Endothelial cell of umbilical vein (primary cell): ENCODE measurements at regions not wholly inside any gene's neighbourhood (a gene's known extent, or its start where the extent isn't known, plus 50 kb on each side); places are given as distances from the start of the nearest gene placed in this dataset.

Source experiments
- BruUV-seq: library from RNA; stranded (reverse); fragments of 400-500 nt; replicated peaks from 2 replicates; lab custom pipeline; 2021; lab: Mats Ljungman, UMichigan
- CTCF ChIA-PET: fragments of 300-600, 350-600 bp; sonication (Branson Sonifier 250); formaldehyde crosslinking; loops from one replicate; lab custom pipeline; 2021; ENCODE audit warnings: antibody characterized with exemption, inconsistent platforms; lab: Charles Lee
- POLR2A ChIA-PET: fragments of 300-600, 350-600 bp; sonication (Branson Sonifier 250); formaldehyde crosslinking; loops from one replicate; lab custom pipeline; 2021; ENCODE audit warnings: antibody characterized with exemption, inconsistent platforms; lab: Charles Lee
- DNase-seq: peaks from one replicate; pipeline ENCODE4 v3.0.0-alpha.2; 2011; ENCODE audit warnings: low read depth, low spot score
- FAIRE-seq: peaks from 2 replicates; lab custom pipeline; 2011; peaks lifted over from hg19 to GRCh38; lab: Jason Lieb, UNC
- H2AFZ ChIP-seq: 2 replicates; pipeline ENCODE4 v1.6.0; 2012; ENCODE audit warnings: low read depth, low read length, control low read depth, inconsistent platforms
- H3K27ac ChIP-seq: 2 replicates; pipeline ENCODE4 v1.5.1; 2011; ENCODE audit warnings: low read depth, mild to moderate bottlenecking, control low read depth, low read length, moderate library complexity; ENCODE audit not compliant: insufficient read depth
- H3K27me3 ChIP-seq, 2 experiments: 2 replicates each; pipeline versions ENCODE4 v1.6.0 to v1.6.1; 2011; ENCODE audit warnings: low read length in 2 of 2, mixed read lengths in 1 of 2; ENCODE audit not compliant: control insufficient read depth in 2 of 2, insufficient read depth in 2 of 2
- H3K36me3 ChIP-seq, 2 experiments: 2 replicates in 1 of 2; 3 replicates in 1 of 2; pipeline ENCODE4 v1.5.1; 2011; ENCODE audit warnings: low read length in 2 of 2, mild to moderate bottlenecking in 1 of 2, moderate library complexity in 1 of 2; ENCODE audit not compliant: control insufficient read depth in 2 of 2, insufficient read depth in 2 of 2; ENCODE audit errors: extremely low read depth in 1 of 2
- H3K4me1 ChIP-seq: 3 replicates; pipeline ENCODE4 v1.5.1; 2011; ENCODE audit warnings: mild to moderate bottlenecking, low read length; ENCODE audit not compliant: control insufficient read depth, insufficient read depth; ENCODE audit errors: extremely low read depth
- H3K4me2 ChIP-seq: 2 replicates; pipeline ENCODE4 v1.6.1; 2011; ENCODE audit warnings: low read length, control low read depth, mixed read lengths; ENCODE audit not compliant: insufficient read depth
- H3K4me3 ChIP-seq, 3 experiments: fragments of 200-600 bp in 1 of 3; sonication (generic), shearing (Covaris generic) in 1 of 3; replicated peaks in 1 of 3; 2 replicates each; pipeline ENCODE4 v1.5.1; 2011 to 2016; ENCODE audit warnings: control low read depth in 3 of 3, low read length in 3 of 3, mild to moderate bottlenecking in 2 of 3, inconsistent platforms in 1 of 3, low read depth in 1 of 3, moderate library complexity in 1 of 3; ENCODE audit not compliant: insufficient read depth in 1 of 3
- H3K79me2 ChIP-seq: 2 replicates; pipeline ENCODE4 v1.6.0; 2012; ENCODE audit warnings: low read length, inconsistent platforms; ENCODE audit not compliant: control insufficient read depth, insufficient read depth
- H3K9ac ChIP-seq: replicated peaks from 2 replicates; pipeline ENCODE3; 2011; ENCODE audit warnings: low read length, control low read depth; ENCODE audit not compliant: insufficient read depth; ENCODE audit errors: extremely low read depth
- H3K9me1 ChIP-seq: replicated peaks from 3 replicates; pipeline ENCODE4 v1.6.0; 2011; ENCODE audit warnings: mild to moderate bottlenecking, low read length; ENCODE audit not compliant: control insufficient read depth, insufficient read depth; ENCODE audit errors: extremely low read depth
- H3K9me3 ChIP-seq: replicated peaks from 2 replicates; pipeline ENCODE4 v1.5.1; 2012; ENCODE audit warnings: low read length, inconsistent platforms; ENCODE audit not compliant: control insufficient read depth, insufficient read depth
- H4K20me1 ChIP-seq: replicated peaks from 2 replicates; pipeline ENCODE3; 2011; ENCODE audit warnings: mild to moderate bottlenecking, low read length; ENCODE audit not compliant: control insufficient read depth, insufficient read depth; ENCODE audit errors: extremely low read depth
- CTCF ChIP-seq, 2 donors: IDR thresholded peaks; 1 replicate in 1 of 2; 2 replicates in 1 of 2; pipeline ENCODE4 v1.5.1; 2011; ENCODE audit warnings: low read length in 2 of 2, mild to moderate bottlenecking in 2 of 2, moderate library complexity in 2 of 2, control low read depth in 1 of 2, inconsistent platforms in 1 of 2, low read depth in 1 of 2; ENCODE audit not compliant: insufficient read depth in 1 of 2; ENCODE audit errors: extremely low read depth in 1 of 2
- EZH2 ChIP-seq: IDR thresholded peaks from 2 replicates; pipeline ENCODE4 v1.6.1; 2012; ENCODE audit warnings: borderline replicate concordance, low read depth, mild to moderate bottlenecking, moderate library complexity, low read length, inconsistent platforms; ENCODE audit not compliant: severe bottlenecking
- FOS ChIP-seq: IDR thresholded peaks from 2 replicates; pipeline ENCODE4 v1.6.1; 2011; ENCODE audit warnings: mild to moderate bottlenecking, low read length, moderate library complexity, borderline replicate concordance; ENCODE audit not compliant: insufficient read depth
- GATA2 ChIP-seq: IDR thresholded peaks from 2 replicates; pipeline ENCODE4 v1.7.0; 2011; ENCODE audit warnings: low read depth, mild to moderate bottlenecking, moderate library complexity, mixed read lengths, low read length; ENCODE audit not compliant: insufficient read length, insufficient read depth
- JUN ChIP-seq: IDR thresholded peaks from 2 replicates; pipeline ENCODE4 v1.6.1; 2011; ENCODE audit warnings: borderline replicate concordance, low read depth; ENCODE audit not compliant: insufficient read length, insufficient read depth
- MAX ChIP-seq: IDR thresholded peaks from 2 replicates; pipeline ENCODE4 v1.6.1; 2011; ENCODE audit not compliant: insufficient read depth, insufficient read length
- MYC ChIP-seq: IDR thresholded peaks from one replicate; pipeline ENCODE4 v1.6.1; 2011; ENCODE audit warnings: mild to moderate bottlenecking, low read depth, low read length
- POLR2A ChIP-seq: IDR thresholded peaks from 2 replicates; pipeline ENCODE4 v1.6.1; 2012; ENCODE audit warnings: low read depth, mild to moderate bottlenecking, control low read depth, low read length
- POLR2AphosphoS5 ChIP-seq: IDR thresholded peaks from 2 replicates; pipeline ENCODE4 v1.6.1; 2012; ENCODE audit warnings: low read depth, mild to moderate bottlenecking, control low read depth, low read length, moderate library complexity; ENCODE audit not compliant: insufficient read depth
- dilution Hi-C: fragments of 300-500 bp; cut with MboI; formaldehyde crosslinking; loops from one replicate; pipeline ENCODE4 v1.15.0; 2019; ENCODE audit warnings: low sequenced_read_pairs; ENCODE audit not compliant: extremely low pct_ligation_motif_present
- intact Hi-C: fragments of 100-400 bp; cut with micrococcal nuclease; formaldehyde crosslinking; loops from one replicate; pipeline ENCODE4 v1.10.0; 2022

- Histone ChIP-seq H3K9me1 (no peaks in the 10 kb centered on the region), H3K9ac (no peak overlapping the region), H3K36me3 (no peaks in the 10 kb centered on the region), H2AFZ (no peak overlapping the region), H3K4me1 (no peaks in the 10 kb centered on the region), H3K79me2 (no peaks in the 10 kb centered on the region), H4K20me1 (no peaks in the 10 kb centered on the region), H3K27ac (no peak overlapping the region), H3K9me3 (no peaks in the 10 kb centered on the region), H3K4me3 (no peak overlapping the region), H3K27me3 (no peaks in the 10 kb centered on the region), H3K4me2 (no peak overlapping the region)
- CTCF ChIA-PET: no interaction called here
- FAIRE-seq: no peak
- intact Hi-C loops: no loop called here
- TF ChIP-seq POLR2AphosphoS5 (no peak), GATA2 (no peak)
- no peak for DNase-seq
- BruUV-seq: no TSS peak
- dilution Hi-C loops: no loop called here
- POLR2A ChIA-PET: no interaction called here
These were observed 415.0 kb upstream of the ZNF507 start for GRCh38 chr19:31930401-31930800.

- H3K9ac ChIP-seq: no peak overlapping the region
- no TSS peak for BruUV-seq
- H3K79me2 ChIP-seq: no peaks in the 10 kb centered on the region
- H3K4me1 ChIP-seq: no peaks in the 10 kb centered on the region
- dilution Hi-C loops: no loop called here
- H3K9me1 ChIP-seq: no peaks in the 10 kb centered on the region
- TF ChIP-seq MYC (no peak), MAX (no peak), CTCF (IDR thresholded peaks at IDR 0.05; ENCODE audit: extremely low read depth in 1 of 2, insufficient read depth in 1 of 2, low read depth in 1 of 2, low read length in 2 of 2) (no peak), FOS (no peak), EZH2 (no peak), GATA2 (no peak), JUN (no peak), POLR2AphosphoS5 (no peak), POLR2A (no peak)
- no peaks in the 10 kb centered on the region for H3K36me3 ChIP-seq
- intact Hi-C loops: no loop called here
- no peak for FAIRE-seq
- H3K9me3 ChIP-seq: peaks cover 2% of the 10 kb centered on the region
- H4K20me1 ChIP-seq: no peaks in the 10 kb centered on the region
- no peak overlapping the region for H2AFZ ChIP-seq
- no peak overlapping the region for H3K4me3 ChIP-seq
- no peaks in the 10 kb centered on the region for H3K27me3 ChIP-seq
- ChIA-PET CTCF (no interaction called here), POLR2A (no interaction called here)
- H3K4me2 ChIP-seq: no peak overlapping the region
- DNase-seq: no peak
- H3K27ac ChIP-seq: no peak overlapping the region
These were observed 407.4 kb upstream of the ZNF507 start for GRCh38 chr19:31937983-31938382.
